GM12878 (cell line): ENCODE measurements at regions not wholly inside any gene's neighbourhood (a gene's known extent, or its start where the extent isn't known, plus 50 kb on each side); places are given as distances from the start of the nearest gene placed in this dataset.

Experiments used
- ATAC-seq: fragments of 200-7000 bp; cut with Tn5 transposase; 3 replicates; pipeline ENCODE4 v1.9.1; 2020; ENCODE audit warnings: mild to moderate bottlenecking, moderate library complexity
- BruUV-seq: library from RNA; stranded (reverse); fragments of 400-500 nt; replicated peaks from 2 replicates; lab custom pipeline; 2021; lab: Mats Ljungman, UMichigan
- CTCF ChIA-PET: fragments of 300-600 bp; sonication (Branson Sonifier 250); formaldehyde crosslinking; extraction: SDS; loops from one replicate; lab custom pipeline; 2021; ENCODE audit warnings: inconsistent platforms; lab: Yijun Ruan, JAX
- POLR2A ChIA-PET: fragments of 350-600 bp; formaldehyde crosslinking; extraction: SDS; loops from one replicate; lab custom pipeline; 2021; ENCODE audit warnings: inconsistent platforms; lab: Charles Lee
- RAD21 ChIA-PET: fragments of 300-600 bp; sonication (Branson Sonifier 250); formaldehyde crosslinking; loops from one replicate; lab custom pipeline; 2023; ENCODE audit warnings: antibody characterized with exemption; ENCODE audit not compliant: unreplicated experiment; lab: Charles Lee
- SMC1A ChIA-PET: fragments of 300-600 bp; sonication (Branson Sonifier 250); formaldehyde crosslinking; loops from one replicate; lab custom pipeline; 2023; ENCODE audit not compliant: unreplicated experiment, uncharacterized antibody; lab: Charles Lee
- DNase-seq: peaks from one replicate; pipeline ENCODE4 v3.0.0-alpha.2; 2011; ENCODE audit warnings: low read depth, low spot score
- FAIRE-seq: peaks from 3 replicates; lab custom pipeline; 2011; peaks lifted over from hg19 to GRCh38; lab: Jason Lieb, UNC
- H2AFZ ChIP-seq: 2 replicates; pipeline ENCODE4 v1.6.0; 2011; ENCODE audit warnings: low read depth, low read length, control low read depth; ENCODE audit not compliant: control insufficient read depth
- H3K27ac ChIP-seq: 2 replicates; pipeline ENCODE4 v1.5.1; 2011; ENCODE audit warnings: control low read depth; ENCODE audit not compliant: control insufficient read depth, insufficient read depth
- H3K27me3 ChIP-seq, 2 experiments: replicated peaks in 1 of 2; 2 replicates each; pipeline versions ENCODE4 v1.6.0 to v1.6.1; 2011; ENCODE audit warnings: low read length in 1 of 2; ENCODE audit not compliant: control insufficient read depth in 2 of 2, insufficient read depth in 2 of 2
- H3K36me3 ChIP-seq, 2 experiments: 2 replicates each; pipeline ENCODE4 v1.5.1; 2011; ENCODE audit warnings: low read length in 1 of 2; ENCODE audit not compliant: control insufficient read depth in 2 of 2, insufficient read depth in 2 of 2
- H3K4me1 ChIP-seq: 2 replicates; pipeline ENCODE4 v1.6.1; 2011; ENCODE audit warnings: mild to moderate bottlenecking, low read length, moderate library complexity, mixed read lengths; ENCODE audit not compliant: control insufficient read depth, insufficient read depth
- H3K4me2 ChIP-seq: 2 replicates; pipeline ENCODE4 v1.6.0; 2011; ENCODE audit warnings: control low read depth; ENCODE audit not compliant: control insufficient read depth, insufficient read depth
- H3K4me3 ChIP-seq: fragments of 200-600 bp; sonication (generic); 2 replicates; pipeline ENCODE4 v1.5.1; 2016
- H3K79me2 ChIP-seq: 2 replicates; pipeline ENCODE4 v1.6.0; 2011; ENCODE audit warnings: low read length; ENCODE audit not compliant: control insufficient read depth, insufficient read depth
- H3K9ac ChIP-seq: 2 replicates; pipeline ENCODE4 v1.8.0; 2011; ENCODE audit warnings: low read length, control low read depth, mixed read lengths; ENCODE audit not compliant: control insufficient read depth, insufficient read depth
- H3K9me3 ChIP-seq: replicated peaks from 3 replicates; pipeline ENCODE4 v1.5.1; 2011; ENCODE audit warnings: mild to moderate bottlenecking, low read length; ENCODE audit not compliant: control insufficient read depth, insufficient read depth
- H4K20me1 ChIP-seq: 2 replicates; pipeline ENCODE4 v1.6.0; 2011; ENCODE audit not compliant: control insufficient read depth, insufficient read depth
- E2F4 ChIP-seq: IDR thresholded peaks from 2 replicates; pipeline ENCODE4 v1.6.1; 2012; ENCODE audit warnings: low read depth, low read length, improper control_type of control experiment
- EP300 ChIP-seq, 2 experiments: fragments of 150-350 bp in 1 of 2; IDR thresholded peaks; 2 replicates each; pipeline ENCODE4 v1.6.1; 2011 to 2012; ENCODE audit warnings: low read depth in 2 of 2, low read length in 2 of 2, borderline replicate concordance in 1 of 2, improper control_type of control experiment in 1 of 2, inconsistent platforms in 1 of 2; ENCODE audit not compliant: control insufficient read depth in 1 of 2
- IKZF1 ChIP-seq: fragments of 450-650 bp; conservative IDR thresholded peaks from 2 replicates; pipeline ENCODE4 v1.6.1; 2017; ENCODE audit warnings: antibody characterized with exemption, mild to moderate bottlenecking
- PBX3 ChIP-seq: IDR thresholded peaks from 2 replicates; pipeline ENCODE4 v1.6.1; 2011; ENCODE audit warnings: mild to moderate bottlenecking, low read depth, low read length, moderate library complexity; ENCODE audit not compliant: insufficient replicate concordance
- POLR2A ChIP-seq: IDR thresholded peaks from 2 replicates; pipeline ENCODE4 v1.6.1; 2011; ENCODE audit warnings: low read depth, mild to moderate bottlenecking, low read length
- POLR2AphosphoS2 ChIP-seq: IDR thresholded peaks from 2 replicates; pipeline ENCODE4 v1.6.1; 2011; ENCODE audit warnings: low read depth, mild to moderate bottlenecking, low read length, improper control_type of control experiment, moderate library complexity
- RAD21 ChIP-seq: IDR thresholded peaks from 2 replicates; pipeline ENCODE4 v1.6.1; 2011; ENCODE audit warnings: mild to moderate bottlenecking, low read depth, low read length, moderate library complexity; ENCODE audit not compliant: insufficient read depth
- RAD51 ChIP-seq: fragments of 450-650 bp; IDR thresholded peaks from 2 replicates; pipeline ENCODE4 v1.6.1; 2016; ENCODE audit warnings: moderate library complexity, mild to moderate bottlenecking, inconsistent platforms
- RB1 ChIP-seq: fragments of 450-650 bp; formaldehyde crosslinking; IDR thresholded peaks from 2 replicates; pipeline ENCODE4 v1.6.1; 2017; ENCODE audit warnings: mild to moderate bottlenecking, borderline replicate concordance
- ZNF384 ChIP-seq: IDR thresholded peaks from 2 replicates; pipeline ENCODE4 v1.6.1; 2012; ENCODE audit warnings: low read depth, mild to moderate bottlenecking, low read length, improper control_type of control experiment, borderline replicate concordance
- ZNF592 ChIP-seq: fragments of 450-650 bp; IDR thresholded peaks from 2 replicates; pipeline ENCODE4 v1.6.1; 2017; ENCODE audit warnings: mild to moderate bottlenecking, moderate library complexity
- ZNF622 ChIP-seq: fragments of 450-650 bp; IDR thresholded peaks from 2 replicates; pipeline ENCODE4 v1.6.1; 2017; ENCODE audit warnings: mild to moderate bottlenecking, inconsistent platforms
- whole genome bisulfite sequencing: methylation state at CpG from one replicate; pipeline ENCODE4 v1.1.6; 2016; ENCODE audit warnings: low lambda C conversion rate; ENCODE audit not compliant: insufficient replicate concordance, insufficient coverage; ENCODE audit errors: missing lambda C conversion rate; 5-methylcytosine and 5-hydroxymethylcytosine counted together
- in situ Hi-C: fragments of 300-500 bp; cut with MboI; formaldehyde crosslinking; loops from 9 replicates; pipeline ENCODE4 v1.14.3; 2018; ENCODE audit warnings: mixed read lengths
- intact Hi-C: fragments of 100-400 bp; cut with micrococcal nuclease; formaldehyde crosslinking; loops from one replicate; pipeline ENCODE4 v1.14.2; 2022; ENCODE audit not compliant: unreplicated experiment

GRCh38 chr17:73947281-73947965 is 256.1 kb upstream of the RPL38 start:
- intact Hi-C loops, result no loop called here
- FAIRE-seq, result no peak
- CTCF ChIA-PET, result no interaction called here

More at GRCh38 chr17:73947281-73947965, 256.1 kb upstream of the RPL38 start:
- DNase-seq, result no peak
- H3K9ac ChIP-seq, result no peak overlapping the region
- POLR2A ChIA-PET, result no interaction called here
- H2AFZ ChIP-seq, result no peak overlapping the region
- H3K4me3 ChIP-seq, result no peak overlapping the region
- WGBS, result 65% methylated on average over 10 of the region's 13 CpGs
- in situ Hi-C loops, result no loop called here
- H3K27me3 ChIP-seq, result peaks cover 0 to 4% of the 10 kb centered on the region in 2 experiments; a peak in 3 of 4 replicates
- RAD21 ChIA-PET, result no interaction called here
- SMC1A ChIA-PET, result no interaction called here
- no peaks in the 10 kb centered on the region for H3K9me3 ChIP-seq
- no peak for ATAC-seq
- no peaks in the 10 kb centered on the region for H4K20me1 ChIP-seq
- BruUV-seq, result no TSS peak
- no peak overlapping the region for H3K27ac ChIP-seq
- no peak overlapping the region for H3K4me2 ChIP-seq
- H3K79me2 ChIP-seq, result no peaks in the 10 kb centered on the region
- no peaks in the 10 kb centered on the region for H3K4me1 ChIP-seq
- no peaks in the 10 kb centered on the region for H3K36me3 ChIP-seq
- TF ChIP-seq ZNF592, result no peak
- no peak for TF ChIP-seq EP300 (IDR thresholded peaks at IDR 0.05; ENCODE audit: borderline replicate concordance in 1 of 2, control insufficient read depth in 1 of 2, low read depth in 2 of 2, low read length in 2 of 2)
- no peak for TF ChIP-seq IKZF1
- no peak for TF ChIP-seq RB1
- TF ChIP-seq ZNF622, result no peak
- TF ChIP-seq E2F4, result no peak
- no peak for TF ChIP-seq POLR2A
- TF ChIP-seq POLR2AphosphoS2, result no peak
- TF ChIP-seq ZNF384, result no peak
- TF ChIP-seq RAD51, result no peak
- TF ChIP-seq PBX3, result no peak
- no peak for TF ChIP-seq RAD21
- TF ChIP-seq, all 136 proteins: peak for 0
